HCT116 (cell line): ENCODE measurements at regions not wholly inside any gene's neighbourhood (a gene's known extent, or its start where the extent isn't known, plus 50 kb on each side); places are given as distances from the start of the nearest gene placed in this dataset.

Experiments
- ATAC-seq: fragments of 200-7000 bp; cut with Tn5 transposase; 2 replicates; pipeline ENCODE4 v1.9.1; 2020; ENCODE audit warnings: mild to moderate bottlenecking, moderate library complexity
- BruUV-seq: library from RNA; stranded (reverse); fragments of 400-500 nt; replicated peaks from 2 replicates; lab custom pipeline; 2021; lab: Mats Ljungman, UMichigan
- CTCF ChIA-PET: fragments of 300-600 bp; sonication (Branson Sonifier 250); formaldehyde crosslinking; loops from one replicate; lab custom pipeline; 2021; ENCODE audit warnings: antibody characterized with exemption; lab: Charles Lee
- POLR2A ChIA-PET: fragments of 300-600, 350-600 bp; sonication (Branson Sonifier 250); formaldehyde crosslinking; loops from one replicate; lab custom pipeline; 2021; ENCODE audit warnings: antibody characterized with exemption; lab: Charles Lee
- RAD21 ChIA-PET, 2 experiments: fragments of 300-600 bp; sonication (Branson Sonifier 250); formaldehyde crosslinking; loops; one replicate each; lab custom pipeline; 2023; ENCODE audit warnings: low total read pairs in 2 of 2; ENCODE audit not compliant: uncharacterized antibody in 2 of 2, unreplicated experiment in 2 of 2, low non-redundant PET in 1 of 2; lab: Charles Lee
- DNase-seq: peaks from one replicate; pipeline ENCODE4 v3.0.0-alpha.2; 2010; ENCODE audit warnings: low read depth, low spot score
- H2AFZ ChIP-seq: fragments of 200-600 bp; shearing (Covaris generic), sonication (generic); 2 replicates; pipeline ENCODE4 v1.6.1; 2017; ENCODE audit warnings: low read depth, mixed run types, mixed read lengths, antibody characterized with exemption, low read length; ENCODE audit not compliant: poor library complexity, severe bottlenecking
- H3K27ac ChIP-seq: 2 replicates; pipeline ENCODE4 v1.5.1; 2012; ENCODE audit warnings: low read depth, low read length
- H3K27me3 ChIP-seq: fragments of 200-600 bp; sonication (generic); 2 replicates; pipeline ENCODE4 v1.6.1; 2016; ENCODE audit warnings: mixed run types, low read length, mixed read lengths; ENCODE audit not compliant: insufficient read depth
- H3K36me3 ChIP-seq, 2 experiments: fragments of 200-500 bp in 1 of 2; fragments of 200-600 bp in 1 of 2; sonication (Bioruptor generic) in 1 of 2; sonication (generic) in 1 of 2; 2 replicates each; pipeline versions ENCODE4 v1.5.1 to v1.6.1; 2014 to 2016; ENCODE audit warnings: low read length in 2 of 2, inconsistent platforms in 1 of 2, mixed read lengths in 1 of 2, mixed run types in 1 of 2; ENCODE audit not compliant: insufficient read depth in 2 of 2, control insufficient read depth in 1 of 2
- H3K4me1 ChIP-seq, 2 experiments: fragments of 200-600 bp in 1 of 2; sonication (generic) in 1 of 2; 2 replicates each; pipeline versions ENCODE4 v1.5.1 to v1.6.1; 2012 to 2017; ENCODE audit warnings: low read length in 2 of 2, inconsistent platforms in 1 of 2, mild to moderate bottlenecking in 1 of 2, mixed read lengths in 1 of 2, mixed run types in 1 of 2, moderate library complexity in 1 of 2; ENCODE audit not compliant: insufficient read depth in 2 of 2, control insufficient read depth in 1 of 2
- H3K4me2 ChIP-seq: fragments of 200-600 bp; sonication (generic); 2 replicates; pipeline ENCODE4 v1.6.1; 2017; ENCODE audit warnings: mixed run types, low read length, mixed read lengths
- H3K4me3 ChIP-seq, 2 experiments: fragments of 200-600 bp in 1 of 2; sonication (generic) in 1 of 2; replicated peaks in 1 of 2; 2 replicates each; pipeline ENCODE4 v1.5.1; 2011 to 2016; ENCODE audit warnings: low read length in 2 of 2, control low read depth in 1 of 2, low read depth in 1 of 2, mild to moderate bottlenecking in 1 of 2, mixed read lengths in 1 of 2, mixed run types in 1 of 2
- H3K79me2 ChIP-seq: fragments of 200-600 bp; sonication (generic); 2 replicates; pipeline ENCODE4 v1.6.1; 2017; ENCODE audit warnings: mild to moderate bottlenecking, mixed run types, low read length, moderate library complexity, mixed read lengths; ENCODE audit not compliant: insufficient read depth
- H3K9ac ChIP-seq: fragments of 200-600 bp; sonication (generic); 2 replicates; pipeline ENCODE4 v1.6.1; 2016; ENCODE audit warnings: low read length, mixed read lengths
- H3K9me2 ChIP-seq: fragments of 200-600 bp; sonication (generic), shearing (Covaris generic); 2 replicates; pipeline ENCODE4 v1.6.1; 2017; ENCODE audit warnings: mixed run types, mild to moderate bottlenecking, moderate library complexity; ENCODE audit not compliant: insufficient read depth
- H3K9me3 ChIP-seq, 2 experiments: fragments of 200-500 bp in 1 of 2; fragments of 200-600 bp in 1 of 2; sonication (Bioruptor generic) in 1 of 2; sonication (generic) in 1 of 2; 2 replicates each; pipeline ENCODE4 v1.6.1; 2014 to 2017; ENCODE audit warnings: low read length in 2 of 2, mixed read lengths in 2 of 2, inconsistent platforms in 1 of 2, low read depth in 1 of 2, mild to moderate bottlenecking in 1 of 2, mixed run types in 1 of 2, moderate library complexity in 1 of 2; ENCODE audit not compliant: control insufficient read depth in 1 of 2, insufficient read depth in 1 of 2
- H4K20me1 ChIP-seq: fragments of 200-600 bp; sonication (generic), shearing (Covaris generic); 2 replicates; pipeline ENCODE4 v1.6.1; 2017; ENCODE audit warnings: mixed run types, mild to moderate bottlenecking, moderate library complexity; ENCODE audit not compliant: insufficient read depth
- CEBPB ChIP-seq: IDR thresholded peaks from 2 replicates; pipeline ENCODE4 v1.6.1; 2012; ENCODE audit warnings: low read depth
- EGR1 ChIP-seq: IDR thresholded peaks from 2 replicates; pipeline ENCODE4 v1.6.1; 2012; ENCODE audit warnings: low read depth
- EZH2 ChIP-seq: fragments of 200-600 bp; sonication (generic); IDR thresholded peaks from 2 replicates; pipeline ENCODE4 v1.6.1; 2017; ENCODE audit warnings: antibody characterized with exemption, mixed run types
- EZH2phosphoT487 ChIP-seq: fragments of 200-600 bp; IDR thresholded peaks from 2 replicates; pipeline ENCODE4 v1.6.1; 2018; ENCODE audit warnings: antibody characterized with exemption, borderline replicate concordance
- JUND ChIP-seq: IDR thresholded peaks from 2 replicates; pipeline ENCODE4 v1.6.1; 2012
- POLR2A ChIP-seq: IDR thresholded peaks from 2 replicates; pipeline ENCODE4 v1.7.0; 2011; ENCODE audit warnings: borderline replicate concordance; ENCODE audit not compliant: insufficient read depth, insufficient read length; ENCODE audit errors: extremely low read depth
- RAD21 ChIP-seq: IDR thresholded peaks from 2 replicates; pipeline ENCODE4 v1.6.1; 2012; ENCODE audit warnings: low read depth, mild to moderate bottlenecking
- SRF ChIP-seq: IDR thresholded peaks from 2 replicates; pipeline ENCODE4 v1.6.1; 2012; ENCODE audit warnings: low read depth
- TCF7L2 ChIP-seq: IDR thresholded peaks from 2 replicates; pipeline ENCODE4 v1.7.0; 2011; ENCODE audit warnings: borderline replicate concordance, inconsistent platforms; ENCODE audit not compliant: insufficient read depth, insufficient read length; ENCODE audit errors: extremely low read depth
- YY1 ChIP-seq: IDR thresholded peaks from 2 replicates; pipeline ENCODE4 v1.6.1; 2011; ENCODE audit warnings: low read length, low read depth, moderate library complexity, mild to moderate bottlenecking; ENCODE audit not compliant: insufficient replicate concordance; ENCODE audit errors: extremely low read depth
- ZFX ChIP-seq: fragments of 450-650 bp; IDR thresholded peaks from 2 replicates; pipeline ENCODE4 v1.6.1; 2017
- ZNF274 ChIP-seq: fragments of 200-500 bp; sonication (Bioruptor generic); IDR thresholded peaks from 2 replicates; pipeline ENCODE4 v1.6.1; 2014; ENCODE audit warnings: mild to moderate bottlenecking, low read depth, low read length, inconsistent platforms
- intact Hi-C: fragments of 100-400 bp; cut with micrococcal nuclease; formaldehyde crosslinking; loops from 2 replicates; pipeline ENCODE4 v1.10.0; 2022
- TF ChIP-seq, protein P1 (sequence below), 3 experiments: fragments of 200-600 bp in 1 of 3; sonication (generic) in 1 of 3; IDR thresholded peaks in 2 of 3; conservative IDR thresholded peaks in 1 of 3; 2 replicates each; pipeline ENCODE4 v1.5.1; 2012 to 2017; ENCODE audit warnings: low read depth in 2 of 3, low read length in 2 of 3, antibody characterized with exemption in 1 of 3, borderline replicate concordance in 1 of 3, control low read depth in 1 of 3, mild to moderate bottlenecking in 1 of 3, mixed read lengths in 1 of 3, mixed run types in 1 of 3, moderate library complexity in 1 of 3; ENCODE audit not compliant: insufficient read depth in 1 of 3
- TF ChIP-seq, protein P2 (sequence below): IDR thresholded peaks from 2 replicates; pipeline ENCODE4 v1.6.1; 2012; ENCODE audit warnings: low read depth

DNA sequence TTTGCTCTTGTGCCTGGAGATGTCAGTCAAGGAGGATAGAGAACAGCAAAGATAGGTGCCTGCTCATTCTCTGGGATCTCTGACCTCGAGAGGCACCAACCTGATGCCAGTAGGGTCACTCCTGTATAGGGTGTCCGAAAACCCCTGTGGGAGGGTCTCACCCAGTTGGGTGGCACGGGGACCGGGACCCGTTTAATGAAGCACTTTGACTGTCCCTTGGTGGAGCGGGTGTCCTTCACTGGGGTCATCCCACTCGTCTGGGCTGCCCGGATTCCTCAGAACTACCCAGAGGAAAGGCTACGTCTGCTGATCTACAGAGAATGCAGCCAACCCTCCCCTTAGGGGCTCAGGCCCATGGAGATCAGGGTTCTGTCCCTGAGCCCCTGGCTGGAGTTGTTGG is 157.6 kb downstream of the CAPZA3 start:
- BruUV-seq = no TSS peak
- no peak overlapping the region for H3K27ac ChIP-seq
- no peaks in the 10 kb centered on the region for H4K20me1 ChIP-seq
- H3K4me2 ChIP-seq = no peak overlapping the region
- ATAC-seq = no peak
- H3K9ac ChIP-seq = no peak overlapping the region
- CTCF ChIA-PET = no interaction called here
- TF ChIP-seq EZH2phosphoT487 (no peak), TCF7L2 (no peak), SRF (no peak), EZH2 (no peak), ZNF274 (no peak), YY1 (no peak), RAD21 (no peak), CEBPB (no peak), EGR1 (no peak), ZFX (no peak), POLR2A (no peak), JUND (no peak)
- TF ChIP-seq, protein P1, sequence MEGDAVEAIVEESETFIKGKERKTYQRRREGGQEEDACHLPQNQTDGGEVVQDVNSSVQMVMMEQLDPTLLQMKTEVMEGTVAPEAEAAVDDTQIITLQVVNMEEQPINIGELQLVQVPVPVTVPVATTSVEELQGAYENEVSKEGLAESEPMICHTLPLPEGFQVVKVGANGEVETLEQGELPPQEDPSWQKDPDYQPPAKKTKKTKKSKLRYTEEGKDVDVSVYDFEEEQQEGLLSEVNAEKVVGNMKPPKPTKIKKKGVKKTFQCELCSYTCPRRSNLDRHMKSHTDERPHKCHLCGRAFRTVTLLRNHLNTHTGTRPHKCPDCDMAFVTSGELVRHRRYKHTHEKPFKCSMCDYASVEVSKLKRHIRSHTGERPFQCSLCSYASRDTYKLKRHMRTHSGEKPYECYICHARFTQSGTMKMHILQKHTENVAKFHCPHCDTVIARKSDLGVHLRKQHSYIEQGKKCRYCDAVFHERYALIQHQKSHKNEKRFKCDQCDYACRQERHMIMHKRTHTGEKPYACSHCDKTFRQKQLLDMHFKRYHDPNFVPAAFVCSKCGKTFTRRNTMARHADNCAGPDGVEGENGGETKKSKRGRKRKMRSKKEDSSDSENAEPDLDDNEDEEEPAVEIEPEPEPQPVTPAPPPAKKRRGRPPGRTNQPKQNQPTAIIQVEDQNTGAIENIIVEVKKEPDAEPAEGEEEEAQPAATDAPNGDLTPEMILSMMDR (IDR thresholded peaks at IDR 0.05 in 2 of 3, conservative IDR thresholded peaks at IDR 0.05 in 1 of 3; ENCODE audit: borderline replicate concordance in 1 of 3, insufficient read depth in 1 of 3, low read depth in 2 of 3, low read length in 2 of 3) = no peak
- TF ChIP-seq, protein P2, sequence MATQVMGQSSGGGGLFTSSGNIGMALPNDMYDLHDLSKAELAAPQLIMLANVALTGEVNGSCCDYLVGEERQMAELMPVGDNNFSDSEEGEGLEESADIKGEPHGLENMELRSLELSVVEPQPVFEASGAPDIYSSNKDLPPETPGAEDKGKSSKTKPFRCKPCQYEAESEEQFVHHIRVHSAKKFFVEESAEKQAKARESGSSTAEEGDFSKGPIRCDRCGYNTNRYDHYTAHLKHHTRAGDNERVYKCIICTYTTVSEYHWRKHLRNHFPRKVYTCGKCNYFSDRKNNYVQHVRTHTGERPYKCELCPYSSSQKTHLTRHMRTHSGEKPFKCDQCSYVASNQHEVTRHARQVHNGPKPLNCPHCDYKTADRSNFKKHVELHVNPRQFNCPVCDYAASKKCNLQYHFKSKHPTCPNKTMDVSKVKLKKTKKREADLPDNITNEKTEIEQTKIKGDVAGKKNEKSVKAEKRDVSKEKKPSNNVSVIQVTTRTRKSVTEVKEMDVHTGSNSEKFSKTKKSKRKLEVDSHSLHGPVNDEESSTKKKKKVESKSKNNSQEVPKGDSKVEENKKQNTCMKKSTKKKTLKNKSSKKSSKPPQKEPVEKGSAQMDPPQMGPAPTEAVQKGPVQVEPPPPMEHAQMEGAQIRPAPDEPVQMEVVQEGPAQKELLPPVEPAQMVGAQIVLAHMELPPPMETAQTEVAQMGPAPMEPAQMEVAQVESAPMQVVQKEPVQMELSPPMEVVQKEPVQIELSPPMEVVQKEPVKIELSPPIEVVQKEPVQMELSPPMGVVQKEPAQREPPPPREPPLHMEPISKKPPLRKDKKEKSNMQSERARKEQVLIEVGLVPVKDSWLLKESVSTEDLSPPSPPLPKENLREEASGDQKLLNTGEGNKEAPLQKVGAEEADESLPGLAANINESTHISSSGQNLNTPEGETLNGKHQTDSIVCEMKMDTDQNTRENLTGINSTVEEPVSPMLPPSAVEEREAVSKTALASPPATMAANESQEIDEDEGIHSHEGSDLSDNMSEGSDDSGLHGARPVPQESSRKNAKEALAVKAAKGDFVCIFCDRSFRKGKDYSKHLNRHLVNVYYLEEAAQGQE = no peak
- TF ChIP-seq, all 23 proteins: peak for 0
- Histone ChIP-seq H3K4me3 (no peak overlapping the region), H2AFZ (no peak overlapping the region), H3K4me1 (no peaks in the 10 kb centered on the region), H3K79me2 (no peaks in the 10 kb centered on the region), H3K9me3 (no peaks in the 10 kb centered on the region), H3K36me3 (no peaks in the 10 kb centered on the region), H3K27me3 (no peaks in the 10 kb centered on the region), H3K9me2 (no peaks in the 10 kb centered on the region)
- DNase-seq = no peak
- intact Hi-C loops = no loop called here
- RAD21 ChIA-PET = no interaction called here
- POLR2A ChIA-PET = no interaction called here
